Ectodermal cell (in vitro differentiated cells): ENCODE measurements at regions not wholly inside any gene's neighbourhood (a gene's known extent, or its start where the extent isn't known, plus 50 kb on each side); places are given as distances from the start of the nearest gene placed in this dataset.

ENCODE experiments used
- H3K27ac ChIP-seq: 2 replicates; pipeline ENCODE4 v1.7.0; 2013; ENCODE audit warnings: mild to moderate bottlenecking, low read depth, low read length; ENCODE audit not compliant: insufficient read depth, poor library complexity, severe bottlenecking
- H3K27me3 ChIP-seq: 2 replicates; pipeline ENCODE4 v1.7.0; 2013; ENCODE audit warnings: mild to moderate bottlenecking, low read length; ENCODE audit not compliant: insufficient read depth, control insufficient read depth, poor library complexity, severe bottlenecking
- H3K36me3 ChIP-seq: one replicate; pipeline ENCODE4 v1.7.0; 2013; ENCODE audit warnings: low read length; ENCODE audit not compliant: control insufficient read depth, insufficient read depth
- H3K4me1 ChIP-seq: one replicate; pipeline ENCODE4 v1.7.0; 2013; ENCODE audit warnings: low read length; ENCODE audit not compliant: control insufficient read depth, insufficient read depth
- H3K4me3 ChIP-seq: 2 replicates; pipeline ENCODE4 v1.7.0; 2013; ENCODE audit warnings: low read depth, low read length, control low read depth; ENCODE audit not compliant: insufficient read depth
- H3K9me3 ChIP-seq: 2 replicates; pipeline ENCODE4 v1.7.0; 2013; ENCODE audit warnings: mild to moderate bottlenecking, low read length, moderate library complexity; ENCODE audit not compliant: control insufficient read depth
- WGBS, 2 experiments: methylation state at CpG; one replicate each; pipeline ENCODE4 v1.1.7; 2013; ENCODE audit warnings: missing lambda C conversion rate in 2 of 2; 5-methylcytosine and 5-hydroxymethylcytosine counted together

- Histone ChIP-seq H3K36me3 (no peaks in the 10 kb centered on the region), H3K4me3 (no peak overlapping the region), H3K4me1 (no peaks in the 10 kb centered on the region), H3K27ac (no peak overlapping the region), H3K27me3 (no peaks in the 10 kb centered on the region), H3K9me3 (no peaks in the 10 kb centered on the region)
- 61 to 63% methylated on average over 2 to 3 of the region's 3 CpGs for WGBS, 2 experiments
These were observed 342.4 kb upstream of the GRM3 start for GRCh38 chr7:86301301-86301700.

GRCh38 chr7:86295526-86295925, 348.2 kb upstream of the GRM3 start:
- no peak overlapping the region for H3K27ac ChIP-seq

GRCh38 chr7:86282014-86282682, 361.6 kb upstream of the GRM3 start:
- no peaks in the 10 kb centered on the region for H3K27me3 ChIP-seq
- H3K27ac ChIP-seq: no peak overlapping the region
- no peaks in the 10 kb centered on the region for H3K36me3 ChIP-seq
- 95 to 98% methylated on average over 36 of the region's 38 CpGs for WGBS, 2 experiments
- no peaks in the 10 kb centered on the region for H3K9me3 ChIP-seq
- H3K4me1 ChIP-seq: no peaks in the 10 kb centered on the region
- H3K4me3 ChIP-seq: no peak overlapping the region

More at GRCh38 chr7:86295526-86295925, 348.2 kb upstream of the GRM3 start:
- no peaks in the 10 kb centered on the region for H3K9me3 ChIP-seq
- no peaks in the 10 kb centered on the region for H3K36me3 ChIP-seq
- no peak overlapping the region for H3K4me3 ChIP-seq
- WGBS, 2 experiments: 83 to 97% methylated on average over 2 of the region's 2 CpGs
- H3K4me1 ChIP-seq: no peaks in the 10 kb centered on the region
- H3K27me3 ChIP-seq: no peaks in the 10 kb centered on the region

- H3K27me3 ChIP-seq: no peaks in the 10 kb centered on the region
- H3K36me3 ChIP-seq: no peaks in the 10 kb centered on the region
- H3K4me1 ChIP-seq: no peaks in the 10 kb centered on the region
- H3K27ac ChIP-seq: no peak overlapping the region
- H3K9me3 ChIP-seq: no peaks in the 10 kb centered on the region
- H3K4me3 ChIP-seq: no peak overlapping the region
These were observed 363.6 kb upstream of the GRM3 start for GRCh38 chr7:86280150-86280549.

GRCh38 chr7:86262781-86263180, 380.9 kb upstream of the GRM3 start:
- Histone ChIP-seq H3K9me3 (no peaks in the 10 kb centered on the region), H3K4me1 (no peaks in the 10 kb centered on the region), H3K27me3 (no peaks in the 10 kb centered on the region), H3K4me3 (no peak overlapping the region), H3K36me3 (no peaks in the 10 kb centered on the region), H3K27ac (no peak overlapping the region)
- WGBS, 2 experiments: 77 to 98% methylated on average over 1 to 2 of the region's 2 CpGs

- Histone ChIP-seq H3K36me3 (no peaks in the 10 kb centered on the region), H3K4me3 (no peak overlapping the region), H3K27ac (no peak overlapping the region), H3K9me3 (no peaks in the 10 kb centered on the region), H3K27me3 (no peaks in the 10 kb centered on the region), H3K4me1 (no peaks in the 10 kb centered on the region)
- 92 to 94% methylated on average over 4 of the region's 4 CpGs for WGBS, 2 experiments
These were observed 385.8 kb upstream of the GRM3 start for GRCh38 chr7:86257894-86258293.

- no peaks in the 10 kb centered on the region for H3K4me1 ChIP-seq
- no peaks in the 10 kb centered on the region for H3K9me3 ChIP-seq
- H3K27ac ChIP-seq: no peak overlapping the region
- WGBS, 2 experiments: 93% methylated on average over 2 of the region's 2 CpGs
- H3K36me3 ChIP-seq: no peaks in the 10 kb centered on the region
- H3K4me3 ChIP-seq: no peak overlapping the region
- H3K27me3 ChIP-seq: no peaks in the 10 kb centered on the region
These were observed 391.3 kb upstream of the GRM3 start for GRCh38 chr7:86252406-86252805.

GRCh38 chr7:86248977-86249376, 394.7 kb upstream of the GRM3 start:
- Histone ChIP-seq H3K4me1 (no peaks in the 10 kb centered on the region), H3K27ac (no peak overlapping the region), H3K27me3 (no peaks in the 10 kb centered on the region), H3K36me3 (no peaks in the 10 kb centered on the region), H3K9me3 (no peaks in the 10 kb centered on the region), H3K4me3 (no peak overlapping the region)
- 69 to 100% methylated on average over 1 of the region's 1 CpG for WGBS, 2 experiments

GRCh38 chr7:86243171-86243570, 400.5 kb upstream of the GRM3 start:
- Histone ChIP-seq H3K27ac (no peak overlapping the region), H3K4me1 (no peaks in the 10 kb centered on the region), H3K4me3 (no peak overlapping the region), H3K27me3 (no peaks in the 10 kb centered on the region), H3K36me3 (no peaks in the 10 kb centered on the region), H3K9me3 (no peaks in the 10 kb centered on the region)
- WGBS, 2 experiments: 100% methylated on average over 1 of the region's 1 CpG

GRCh38 chr7:86226191-86226590, 417.5 kb upstream of the GRM3 start:
- H3K4me1 ChIP-seq: no peaks in the 10 kb centered on the region
- no peaks in the 10 kb centered on the region for H3K36me3 ChIP-seq
- H3K4me3 ChIP-seq: no peak overlapping the region
- no peaks in the 10 kb centered on the region for H3K9me3 ChIP-seq
- no peaks in the 10 kb centered on the region for H3K27me3 ChIP-seq
- H3K27ac ChIP-seq: no peak overlapping the region
- WGBS, 2 experiments: 94 to 96% methylated on average over 3 of the region's 3 CpGs

- Histone ChIP-seq H3K9me3 (no peaks in the 10 kb centered on the region), H3K27me3 (no peaks in the 10 kb centered on the region), H3K36me3 (no peaks in the 10 kb centered on the region), H3K4me3 (no peak overlapping the region), H3K4me1 (no peaks in the 10 kb centered on the region), H3K27ac (no peak overlapping the region)
- 84 to 86% methylated on average over 1 of the region's 1 CpG for WGBS, 2 experiments
These were observed 420.9 kb upstream of the GRM3 start for GRCh38 chr7:86222806-86223205.
